ENCODE measurements at regions not wholly inside any gene's neighbourhood (a gene's known extent, or its start where the extent isn't known, plus 50 kb on each side); places are given as distances from the start of the nearest gene placed in this dataset.

GRCh38 chr12:115806000-115806399 lies 471.5 kb downstream of the MED13L start:
- no peak overlapping the region for H3K4me3 Mint-ChIP-seq
- no peak for TF ChIP-seq CTCF (IDR thresholded peaks at IDR 0.05)
- H3K27me3 ChIP-seq (ENCODE audit: control insufficient read depth in 2 of 2, insufficient read depth in 2 of 2, low read length in 2 of 2) = no peaks in the 10 kb centered on the region
- H2AFZ ChIP-seq (ENCODE audit: insufficient read depth, low read depth, low read length, poor library complexity, severe bottlenecking) = no peak overlapping the region
- H3K27me3 Mint-ChIP-seq (ENCODE audit: low read depth in 3 of 3) = peaks cover 2 to 6% (median 5%) of the 10 kb centered on the region in 3 donors
- H3K9me3 ChIP-seq (replicated peaks in 1 of 2; ENCODE audit: control insufficient read depth in 1 of 2, insufficient read depth in 1 of 2, low read length in 2 of 2) = no peaks in the 10 kb centered on the region
- no CpG with 5 or more reads among the region's 3 CpGs for WGBS (ENCODE audit: insufficient coverage)
- peaks cover 0 to 2% (median 0%) of the 10 kb centered on the region in 7 donors for H3K9me3 Mint-ChIP-seq
- H3K4me2 ChIP-seq (replicated peaks; ENCODE audit: extremely low read depth, low read length, poor library complexity, severe bottlenecking) = no peak overlapping the region
- H3K36me3 Mint-ChIP-seq = no peaks in the 10 kb centered on the region
- no peaks in the 10 kb centered on the region for H3K79me2 ChIP-seq (ENCODE audit: insufficient read depth, low read length)
- no peak overlapping the region for H3K9ac ChIP-seq (ENCODE audit: insufficient read depth, low read length, poor library complexity, severe bottlenecking)
- intact Hi-C loops (cut with micrococcal nuclease) = no loop called here
- no peak overlapping the region for H3K4me3 ChIP-seq (replicated peaks in 1 of 3; ENCODE audit: low read depth in 2 of 3, low read length in 3 of 3)
- no peaks in the 10 kb centered on the region for H3K4me1 Mint-ChIP-seq
- no peaks in the 10 kb centered on the region for H3K4me1 ChIP-seq (ENCODE audit: control insufficient read depth in 1 of 2, insufficient read depth in 2 of 2, low read length in 2 of 2)
- H3K27ac ChIP-seq (ENCODE audit: low read depth in 1 of 2, low read length in 2 of 2) = no peak overlapping the region
- H4K20me1 ChIP-seq (ENCODE audit: insufficient read depth, low read length) = no peaks in the 10 kb centered on the region
- no peak for DNase-seq
- H3K27ac Mint-ChIP-seq = no peak overlapping the region
- no peaks in the 10 kb centered on the region for H3K36me3 ChIP-seq (replicated peaks in 1 of 2; ENCODE audit: control insufficient read depth in 1 of 2, insufficient read depth in 2 of 2, low read length in 2 of 2)

- H3K9ac ChIP-seq (ENCODE audit: insufficient read depth, low read length, poor library complexity, severe bottlenecking) = no peak overlapping the region
- H3K9me3 Mint-ChIP-seq = peaks cover 0 to 2% (median 0%) of the 10 kb centered on the region in 7 donors
- no peak overlapping the region for H3K4me2 ChIP-seq (replicated peaks; ENCODE audit: extremely low read depth, low read length, poor library complexity, severe bottlenecking)
- no peak for DNase-seq
- no peaks in the 10 kb centered on the region for H3K4me1 Mint-ChIP-seq
- H2AFZ ChIP-seq (ENCODE audit: insufficient read depth, low read depth, low read length, poor library complexity, severe bottlenecking) = no peak overlapping the region
- no peaks in the 10 kb centered on the region for H3K4me1 ChIP-seq (ENCODE audit: control insufficient read depth in 1 of 2, insufficient read depth in 2 of 2, low read length in 2 of 2)
- H3K36me3 ChIP-seq (replicated peaks in 1 of 2; ENCODE audit: control insufficient read depth in 1 of 2, insufficient read depth in 2 of 2, low read length in 2 of 2) = no peaks in the 10 kb centered on the region
- no peak overlapping the region for H3K4me3 ChIP-seq (replicated peaks in 1 of 3; ENCODE audit: low read depth in 2 of 3, low read length in 3 of 3)
- intact Hi-C loops (cut with micrococcal nuclease) = no loop called here
- H3K27ac ChIP-seq (ENCODE audit: low read depth in 1 of 2, low read length in 2 of 2) = no peak overlapping the region
- H3K36me3 Mint-ChIP-seq = no peaks in the 10 kb centered on the region
- TF ChIP-seq CTCF (IDR thresholded peaks at IDR 0.05) = no peak
- WGBS (ENCODE audit: insufficient coverage) = no CpG with 5 or more reads among the region's 3 CpGs
- H3K4me3 Mint-ChIP-seq = no peak overlapping the region
- no peak overlapping the region for H3K27ac Mint-ChIP-seq
- H3K79me2 ChIP-seq (ENCODE audit: insufficient read depth, low read length) = no peaks in the 10 kb centered on the region
- H3K9me3 ChIP-seq (replicated peaks in 1 of 2; ENCODE audit: control insufficient read depth in 1 of 2, insufficient read depth in 1 of 2, low read length in 2 of 2) = no peaks in the 10 kb centered on the region
- no peaks in the 10 kb centered on the region for H4K20me1 ChIP-seq (ENCODE audit: insufficient read depth, low read length)
- peaks cover 0 to 2% (median 0%) of the 10 kb centered on the region in 3 donors for H3K27me3 Mint-ChIP-seq (ENCODE audit: low read depth in 3 of 3)
- no peaks in the 10 kb centered on the region for H3K27me3 ChIP-seq (ENCODE audit: control insufficient read depth in 2 of 2, insufficient read depth in 2 of 2, low read length in 2 of 2)
Observed at GRCh38 chr12:115802767-115803166, 474.7 kb downstream of the MED13L start.
